Activated CD4-positive, alpha-beta T cell treated with anti-CD3 and anti-CD28 coated beads, Interleukin-2, amount 10 ng/mL, durations not matched to agents 7 days and 5 days (primary cell): ENCODE measurements at regions not wholly inside any gene's neighbourhood (a gene's known extent, or its start where the extent isn't known, plus 50 kb on each side); places are given as distances from the start of the nearest gene placed in this dataset.
A peak's percentile ranks its signal among the peaks of the same experiment; 100 is the strongest.
"Not testable (repeated sequence)": the region's sequence is repeated elsewhere in the genome, so short reads cannot be mapped to it uniquely, and the experiment has no call there.

ENCODE experiments used
- CTCF ChIA-PET: fragments of 350-600 bp; sonication (Branson Sonifier 250); formaldehyde crosslinking; loops from one replicate; lab custom pipeline; 2021; ENCODE audit warnings: antibody characterized with exemption; lab: Charles Lee
- POLR2A ChIA-PET: fragments of 350-600 bp; sonication (Branson Sonifier 250); formaldehyde crosslinking; loops from one replicate; lab custom pipeline; 2021; ENCODE audit warnings: antibody characterized with exemption; lab: Charles Lee
- DNase-seq: peaks from one replicate; pipeline ENCODE4 v3.0.0-alpha.2; 2020
- H3K27ac Mint-ChIP-seq: one replicate; pipeline ENCODE4 v1.8.0; 2021; ENCODE audit warnings: mild to moderate bottlenecking, moderate library complexity, mixed read lengths
- H3K27me3 Mint-ChIP-seq: one replicate; pipeline ENCODE4 v1.8.0; 2021; ENCODE audit warnings: mixed read lengths
- H3K36me3 Mint-ChIP-seq: one replicate; pipeline ENCODE4 v1.8.0; 2021; ENCODE audit warnings: low read depth, mixed read lengths
- H3K4me1 Mint-ChIP-seq: one replicate; pipeline ENCODE4 v1.8.0; 2021; ENCODE audit warnings: mixed read lengths
- H3K4me3 Mint-ChIP-seq: one replicate; pipeline ENCODE4 v1.8.0; 2021; ENCODE audit warnings: mild to moderate bottlenecking, moderate library complexity, mixed read lengths
- H3K9me3 Mint-ChIP-seq: one replicate; pipeline ENCODE4 v1.8.0; 2021; ENCODE audit warnings: mixed read lengths

DNA sequence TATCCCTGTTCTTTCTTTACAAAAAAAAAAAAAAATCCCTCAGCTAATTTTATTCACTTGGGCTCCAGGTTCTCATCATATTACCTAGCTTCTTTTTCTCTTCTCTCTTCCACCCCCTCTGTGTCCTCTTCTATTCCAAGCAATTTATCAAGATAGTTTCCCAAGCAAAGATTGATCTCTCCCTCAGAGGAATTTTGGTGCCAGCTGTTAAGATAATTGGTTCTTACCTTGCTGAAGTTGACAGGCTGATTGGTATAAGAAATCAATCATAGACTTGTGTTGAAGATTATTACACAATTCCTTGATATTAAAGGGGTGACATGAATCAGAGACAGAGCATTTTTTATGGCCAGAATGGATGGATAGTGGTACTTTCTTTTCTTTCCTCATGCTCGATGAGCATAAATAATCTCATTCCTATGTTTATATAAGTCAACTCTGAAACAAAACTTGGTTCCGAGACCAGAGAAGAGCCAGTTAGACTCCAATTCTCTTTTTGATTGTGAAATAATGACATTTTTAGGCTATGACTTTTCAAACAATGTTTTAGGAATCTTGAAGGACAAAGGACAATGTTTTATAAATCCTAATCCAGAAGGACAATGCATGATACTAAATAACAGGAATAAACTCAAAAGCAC is 264.1 kb upstream of the PRKD1 start:
- CTCF ChIA-PET: interaction anchor here (0.7 kb wide), 1 partner anchor 11 kb away, joined by 3 read pairs; no protein-coding TSS in a partner anchor
- Mint-ChIP-seq H3K27me3 (no peaks in the 10 kb centered on the region), H3K4me1 (no peaks in the 10 kb centered on the region), H3K36me3 (no peaks in the 10 kb centered on the region), H3K9me3 (no peaks in the 10 kb centered on the region), H3K27ac (no peak overlapping the region), H3K4me3 (no peak overlapping the region)
- POLR2A ChIA-PET: no interaction called here
- DNase-seq: no peak

DNA sequence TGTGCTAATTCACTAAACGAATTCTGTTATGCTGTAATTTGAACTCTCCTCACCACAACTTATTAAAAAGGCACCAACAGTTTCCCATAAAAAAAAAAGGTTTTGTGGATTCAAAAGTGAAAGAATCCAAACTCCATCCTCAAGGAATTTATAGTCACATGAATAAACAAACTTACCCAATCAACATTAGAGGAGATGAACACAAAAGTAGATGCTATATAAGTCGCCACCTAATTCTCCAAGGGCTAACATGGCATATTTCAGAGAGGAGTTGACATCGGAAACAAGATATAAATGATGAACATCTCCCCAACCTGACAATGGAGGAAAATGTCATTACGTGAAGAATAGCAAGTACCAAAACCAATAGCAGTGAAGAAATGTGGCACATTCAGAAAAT is 265.5 kb upstream of the PRKD1 start:
- CTCF ChIA-PET: no interaction called here
- no peak for DNase-seq
- no peaks in the 10 kb centered on the region for H3K36me3 Mint-ChIP-seq
- H3K27ac Mint-ChIP-seq: no peak overlapping the region
- no peaks in the 10 kb centered on the region for H3K4me1 Mint-ChIP-seq
- no peaks in the 10 kb centered on the region for H3K9me3 Mint-ChIP-seq
- POLR2A ChIA-PET: no interaction called here
- H3K27me3 Mint-ChIP-seq: no peaks in the 10 kb centered on the region
- H3K4me3 Mint-ChIP-seq: no peak overlapping the region

DNA sequence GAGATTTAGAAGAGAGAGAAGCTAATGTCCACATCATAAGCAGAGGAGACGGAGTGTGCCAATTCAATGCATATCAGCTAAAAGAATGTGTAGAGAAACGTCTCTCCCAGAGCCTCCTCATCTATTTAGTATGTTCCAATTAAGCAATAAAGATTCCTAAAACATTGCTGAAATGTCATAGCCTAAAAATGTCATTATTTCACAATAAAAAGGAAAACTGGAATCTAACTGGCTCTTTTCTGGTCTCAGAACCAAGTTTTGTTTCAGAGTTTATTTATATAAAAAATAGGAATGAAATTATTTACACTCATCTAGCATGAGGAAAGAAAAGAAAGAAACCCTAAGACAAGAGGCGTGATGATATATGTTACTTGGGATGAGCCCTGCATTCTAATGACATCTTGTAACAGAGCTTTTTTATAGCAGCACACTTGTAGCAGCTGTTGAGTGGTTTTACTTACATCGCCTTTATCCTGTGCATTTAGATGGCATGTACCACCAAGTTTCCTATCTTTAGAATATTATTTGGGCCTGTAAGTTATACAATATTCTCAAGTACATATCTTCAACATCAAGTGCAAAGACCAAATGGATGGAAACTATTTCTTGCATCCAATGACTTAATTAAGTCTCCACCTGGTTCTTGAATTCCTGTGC is 266.3 kb upstream of the PRKD1 start:
- POLR2A ChIA-PET: no interaction called here
- Mint-ChIP-seq H3K36me3 (no peaks in the 10 kb centered on the region), H3K9me3 (no peaks in the 10 kb centered on the region), H3K27me3 (no peaks in the 10 kb centered on the region), H3K4me1 (no peaks in the 10 kb centered on the region), H3K4me3 (no peak overlapping the region), H3K27ac (no peak overlapping the region)
- CTCF ChIA-PET: no interaction called here
- no peak for DNase-seq

DNA sequence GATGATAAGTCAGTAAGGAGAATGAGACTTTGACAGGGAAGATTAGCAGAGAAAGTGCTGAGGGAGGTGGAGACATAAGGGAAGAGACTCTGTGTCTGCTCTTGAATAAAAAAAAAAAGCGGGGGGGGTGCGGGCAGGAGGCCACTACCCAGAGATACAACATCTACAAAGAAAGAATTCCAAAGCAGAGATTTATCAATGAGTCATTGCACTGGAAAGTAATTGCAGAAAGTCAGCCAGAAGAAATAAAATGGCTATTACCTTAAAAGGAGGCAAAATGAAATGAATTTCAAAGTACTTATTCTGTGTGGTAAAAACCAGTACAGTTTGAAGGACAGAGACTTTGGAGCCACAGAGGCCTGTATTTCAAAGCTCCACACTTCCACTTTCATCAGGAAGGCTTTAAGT is 267.1 kb upstream of the PRKD1 start:
- DNase-seq: no peak
- H3K9me3 Mint-ChIP-seq: no peaks in the 10 kb centered on the region
- H3K4me1 Mint-ChIP-seq: no peaks in the 10 kb centered on the region
- H3K27me3 Mint-ChIP-seq: no peaks in the 10 kb centered on the region
- no peak overlapping the region for H3K4me3 Mint-ChIP-seq
- H3K27ac Mint-ChIP-seq: no peak overlapping the region
- no peaks in the 10 kb centered on the region for H3K36me3 Mint-ChIP-seq
- ChIA-PET POLR2A (no interaction called here), CTCF (no interaction called here)

DNA sequence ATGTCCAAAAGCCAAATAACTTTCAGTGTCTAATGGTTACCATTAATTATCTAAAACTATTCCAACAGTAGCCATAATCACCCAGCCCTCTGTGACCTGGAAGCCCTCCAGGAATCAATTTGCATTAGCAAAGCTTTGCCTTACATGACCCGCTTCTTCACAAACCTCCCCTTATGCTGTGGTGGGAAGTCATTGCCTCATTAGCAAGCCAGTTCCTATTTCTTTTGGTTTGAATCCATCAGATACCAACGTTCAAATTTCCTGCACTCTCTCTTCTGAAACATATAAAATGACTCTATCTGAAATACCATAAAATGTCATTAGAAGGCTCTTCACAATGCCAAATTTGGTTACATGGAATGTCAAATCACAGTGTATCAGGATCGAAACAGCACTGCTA is 268.3 kb upstream of the PRKD1 start:
- Mint-ChIP-seq H3K36me3 (no peaks in the 10 kb centered on the region), H3K4me3 (no peak overlapping the region), H3K9me3 (no peaks in the 10 kb centered on the region), H3K27ac (no peak overlapping the region), H3K4me1 (no peaks in the 10 kb centered on the region), H3K27me3 (no peaks in the 10 kb centered on the region)
- ChIA-PET POLR2A (no interaction called here), CTCF (no interaction called here)
- DNase-seq: no peak

DNA sequence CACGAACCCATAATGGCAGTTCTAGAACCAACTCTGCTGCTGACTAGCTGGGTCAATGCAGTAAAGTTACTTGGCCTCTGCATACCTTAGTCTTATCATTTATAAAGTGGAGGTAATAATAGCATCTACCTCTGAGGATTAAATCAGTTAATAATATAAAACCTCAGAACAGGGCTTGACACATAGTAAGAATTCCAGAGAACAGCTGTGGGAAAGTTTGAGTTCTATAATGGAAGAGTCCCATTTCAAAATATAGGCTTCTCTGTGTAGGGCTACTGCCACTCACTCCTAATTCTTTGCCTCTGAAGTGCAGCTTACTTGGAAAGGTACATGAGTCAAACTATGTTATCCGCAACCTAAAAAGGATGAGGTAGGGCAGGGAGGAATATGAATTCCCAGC is 269.2 kb upstream of the PRKD1 start:
- ChIA-PET POLR2A (no interaction called here), CTCF (no interaction called here)
- DNase-seq: no peak
- H3K27me3 Mint-ChIP-seq: no peaks in the 10 kb centered on the region
- no peaks in the 10 kb centered on the region for H3K4me1 Mint-ChIP-seq
- H3K27ac Mint-ChIP-seq: no peak overlapping the region
- H3K4me3 Mint-ChIP-seq: no peak overlapping the region
- H3K9me3 Mint-ChIP-seq: no peaks in the 10 kb centered on the region
- H3K36me3 Mint-ChIP-seq: no peaks in the 10 kb centered on the region

DNA sequence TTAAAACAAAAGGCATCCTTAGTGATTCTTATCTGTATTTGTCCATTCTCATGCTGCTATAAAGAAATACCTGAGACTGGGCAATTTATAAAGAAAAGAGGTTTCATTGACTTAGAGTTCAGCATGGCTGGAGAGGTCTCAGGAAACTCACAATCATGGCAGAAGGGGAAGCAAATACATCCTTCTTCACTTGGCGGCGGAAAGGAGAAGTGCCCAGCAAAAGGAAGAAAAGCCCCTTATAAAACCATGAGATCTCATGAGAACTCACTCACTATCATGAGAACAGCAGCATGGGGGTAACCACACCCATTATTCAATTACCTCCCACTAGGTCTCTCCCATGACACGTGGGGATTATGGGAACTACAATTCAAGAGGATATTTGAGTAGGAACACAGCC is 271.1 kb upstream of the PRKD1 start:
- H3K4me3 Mint-ChIP-seq, CTCF ChIA-PET, DNase-seq, H3K27me3 Mint-ChIP-seq, H3K9me3 Mint-ChIP-seq, H3K27ac Mint-ChIP-seq, H3K36me3 Mint-ChIP-seq, H3K4me1 Mint-ChIP-seq, POLR2A ChIA-PET: not testable (repeated sequence)

DNA sequence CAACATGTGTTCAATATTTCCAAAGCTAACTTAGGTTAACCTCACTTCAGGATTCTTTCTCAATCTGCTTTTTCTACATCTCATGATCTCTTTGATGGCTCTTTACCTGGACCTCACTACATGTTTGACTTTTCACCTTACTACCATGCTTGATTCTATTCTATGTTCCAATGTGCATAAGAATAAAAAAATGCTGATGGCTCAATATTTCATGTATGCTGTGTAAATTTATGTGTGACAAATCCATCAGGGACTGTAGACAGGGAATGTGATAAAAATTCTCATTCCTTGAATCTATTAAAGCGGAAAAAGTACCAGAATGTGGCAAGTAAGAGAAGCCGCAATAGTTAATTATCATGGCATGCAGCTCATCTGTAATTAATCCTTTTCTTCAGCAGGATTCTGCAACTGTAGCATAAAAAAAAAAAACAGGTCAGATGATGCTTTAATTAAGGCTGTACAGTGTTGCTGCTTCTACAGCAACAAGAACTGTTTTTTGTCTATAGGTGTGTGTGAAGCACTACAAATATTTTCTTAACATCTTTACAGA is 276.9 kb upstream of the PRKD1 start:
- CTCF ChIA-PET: no interaction called here
- Mint-ChIP-seq H3K4me1 (no peaks in the 10 kb centered on the region), H3K9me3 (no peaks in the 10 kb centered on the region), H3K27me3 (no peaks in the 10 kb centered on the region), H3K27ac (no peak overlapping the region), H3K36me3 (no peaks in the 10 kb centered on the region), H3K4me3 (no peak overlapping the region)
- POLR2A ChIA-PET: no interaction called here
- DNase-seq: no peak

DNA sequence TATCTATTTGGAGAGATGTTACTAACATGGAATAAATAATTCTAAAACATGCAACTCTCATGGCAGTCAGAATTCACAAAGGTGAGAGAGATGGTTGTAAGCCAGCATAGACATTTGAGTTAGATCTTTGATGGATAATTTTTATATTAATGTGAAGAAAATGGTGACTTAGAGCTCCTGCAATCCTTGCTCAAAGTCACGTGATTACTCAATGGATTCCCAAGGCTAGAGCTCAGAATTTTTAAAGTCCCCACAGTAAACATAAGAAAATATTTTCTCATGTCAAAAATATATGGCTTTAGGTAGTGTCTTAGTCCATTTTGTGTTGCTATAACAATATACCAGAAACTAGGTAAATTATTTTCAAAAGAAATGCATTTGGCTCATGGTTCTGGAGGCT is 281.5 kb upstream of the PRKD1 start:
- DNase-seq: no peak
- Mint-ChIP-seq H3K4me1 (no peaks in the 10 kb centered on the region), H3K27ac (no peak overlapping the region), H3K9me3 (no peaks in the 10 kb centered on the region), H3K27me3 (no peaks in the 10 kb centered on the region), H3K36me3 (no peaks in the 10 kb centered on the region), H3K4me3 (no peak overlapping the region)
- POLR2A ChIA-PET: no interaction called here
- CTCF ChIA-PET: no interaction called here

DNA sequence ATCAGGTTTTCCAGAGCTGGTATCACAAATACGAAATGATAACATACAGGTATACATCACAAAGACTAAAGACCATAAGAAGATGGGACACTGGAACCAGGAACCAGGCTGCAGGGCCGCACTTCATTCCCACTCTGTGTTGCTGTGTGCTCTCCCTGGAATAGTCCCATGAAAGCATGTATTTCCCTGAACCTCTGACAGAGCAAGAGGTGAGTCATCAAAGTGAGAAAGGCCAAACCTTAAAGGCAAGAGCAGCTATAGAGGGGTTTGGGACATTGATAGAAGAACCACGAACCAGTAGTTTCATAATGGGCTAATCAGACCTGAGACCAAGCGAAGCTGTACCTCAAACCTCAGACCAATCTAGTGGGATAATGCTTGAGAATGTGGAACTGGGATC is 283.0 kb upstream of the PRKD1 start:
- Mint-ChIP-seq H3K9me3 (no peaks in the 10 kb centered on the region), H3K27me3 (no peaks in the 10 kb centered on the region), H3K27ac (no peak overlapping the region), H3K36me3 (no peaks in the 10 kb centered on the region), H3K4me3 (no peak overlapping the region), H3K4me1 (no peaks in the 10 kb centered on the region)
- ChIA-PET CTCF (no interaction called here), POLR2A (no interaction called here)
- DNase-seq: no peak

DNA sequence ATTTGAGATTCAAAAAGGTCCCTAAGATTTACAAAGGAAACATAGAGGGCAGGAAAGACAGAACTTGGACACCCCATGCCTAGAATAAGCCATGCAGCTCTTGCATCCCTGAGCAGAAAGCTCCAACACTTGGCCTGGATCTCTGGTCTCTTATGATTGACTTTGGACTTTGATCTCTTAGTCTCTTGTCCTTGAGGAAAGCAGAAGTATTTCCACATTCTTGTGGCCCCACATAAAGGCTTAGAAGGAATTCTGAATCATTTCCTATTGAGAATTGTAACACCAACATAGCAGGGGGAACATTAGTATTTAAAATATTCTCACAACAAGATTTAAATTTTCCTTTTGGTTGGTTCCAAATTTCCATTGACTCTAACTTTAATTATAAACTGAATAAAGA is 283.7 kb upstream of the PRKD1 start:
- H3K27ac Mint-ChIP-seq: no peak overlapping the region
- CTCF ChIA-PET: no interaction called here

DNA sequence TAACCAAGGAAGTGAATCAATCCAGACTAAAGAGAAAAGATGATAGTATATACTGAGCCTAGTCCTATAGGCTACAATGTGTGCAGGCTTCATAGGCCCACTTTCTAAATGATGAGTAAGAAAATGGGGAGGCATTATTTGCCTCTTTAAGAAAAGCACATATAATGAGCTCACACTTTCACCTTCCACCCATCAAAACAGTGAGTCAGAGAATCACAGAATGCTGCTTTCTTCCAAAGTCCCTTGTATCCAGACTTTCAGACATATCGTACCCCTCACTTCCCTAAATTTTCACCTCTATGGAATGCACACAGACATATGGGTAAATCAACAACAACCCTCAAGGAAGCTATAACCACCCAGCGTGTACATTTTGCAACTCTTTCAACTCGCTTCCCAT is 286.4 kb upstream of the PRKD1 start:
- H3K4me3 Mint-ChIP-seq: no peak overlapping the region
- H3K4me1 Mint-ChIP-seq: no peaks in the 10 kb centered on the region
- no peaks in the 10 kb centered on the region for H3K9me3 Mint-ChIP-seq
- H3K36me3 Mint-ChIP-seq: no peaks in the 10 kb centered on the region
- CTCF ChIA-PET: no interaction called here
- POLR2A ChIA-PET: no interaction called here
- no peak for DNase-seq
- no peaks in the 10 kb centered on the region for H3K27me3 Mint-ChIP-seq
- H3K27ac Mint-ChIP-seq: no peak overlapping the region

More for the DNA sequence above, 283.7 kb upstream of the PRKD1 start:
- H3K36me3 Mint-ChIP-seq: no peaks in the 10 kb centered on the region
- POLR2A ChIA-PET: no interaction called here
- H3K4me3 Mint-ChIP-seq: no peak overlapping the region
- H3K9me3 Mint-ChIP-seq: no peaks in the 10 kb centered on the region
- no peaks in the 10 kb centered on the region for H3K4me1 Mint-ChIP-seq
- no peaks in the 10 kb centered on the region for H3K27me3 Mint-ChIP-seq
- DNase-seq: no peak

DNA sequence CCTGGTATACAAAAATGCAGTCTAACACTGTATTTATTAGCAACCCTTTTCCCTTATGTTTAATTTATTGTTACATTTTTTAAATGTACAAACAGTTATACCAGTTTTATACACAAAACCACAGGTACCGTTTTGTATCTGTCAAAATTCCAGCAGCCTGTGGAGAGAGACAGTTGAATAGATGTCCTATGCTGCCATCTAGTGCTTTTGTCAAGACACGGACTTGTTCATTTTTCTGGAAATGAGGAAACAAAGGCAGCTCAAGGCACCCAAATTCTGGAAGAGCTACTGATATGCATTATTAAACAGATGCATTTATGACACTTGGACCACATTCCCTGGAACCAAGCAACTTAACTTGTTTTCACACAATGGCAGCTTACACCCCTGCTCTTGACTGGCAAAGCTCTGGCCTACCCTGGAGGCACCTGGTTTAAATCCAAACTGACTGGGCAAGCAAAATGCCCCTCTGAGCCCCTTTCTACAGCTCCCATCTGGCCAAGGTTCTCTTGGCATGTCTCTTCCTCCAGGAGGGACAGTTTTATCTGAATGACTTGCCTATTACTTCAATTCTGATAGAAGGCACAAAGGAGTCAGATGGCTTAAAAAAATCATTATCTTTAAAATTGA is 286.9 kb upstream of the PRKD1 start:
- no peaks in the 10 kb centered on the region for H3K4me1 Mint-ChIP-seq
- H3K27ac Mint-ChIP-seq: no peak overlapping the region
- ChIA-PET CTCF (no interaction called here), POLR2A (no interaction called here)
- H3K9me3 Mint-ChIP-seq: no peaks in the 10 kb centered on the region
- H3K36me3 Mint-ChIP-seq: no peaks in the 10 kb centered on the region
- H3K4me3 Mint-ChIP-seq: no peak overlapping the region
- peak; percentile 9 for DNase-seq
- no peaks in the 10 kb centered on the region for H3K27me3 Mint-ChIP-seq
